CD14-positive monocyte (primary cell): ENCODE measurements at regions not wholly inside any gene's neighbourhood (a gene's known extent, or its start where the extent isn't known, plus 50 kb on each side); places are given as distances from the start of the nearest gene placed in this dataset.

Source experiments
- DNase-seq, 3 donors: peaks; one replicate each; pipeline ENCODE4 v3.0.0-alpha.2; 2011 to 2022
- H2AFZ ChIP-seq: 2 replicates; pipeline ENCODE4 v1.6.0; 2012; ENCODE audit warnings: mild to moderate bottlenecking, low read depth, low read length, inconsistent platforms; ENCODE audit not compliant: insufficient read depth, poor library complexity, severe bottlenecking
- H3K27ac ChIP-seq, 2 donors: 1 replicate in 1 of 2; 2 replicates in 1 of 2; pipeline ENCODE4 v1.5.1; 2012 to 2013; ENCODE audit warnings: low read length in 2 of 2, control low read depth in 1 of 2, inconsistent platforms in 1 of 2, low read depth in 1 of 2, mild to moderate bottlenecking in 1 of 2
- H3K27me3 ChIP-seq, 2 donors: one replicate each; pipeline versions ENCODE4 v1.6.0 to v1.6.1; 2011 to 2013; ENCODE audit warnings: low read length in 2 of 2; ENCODE audit not compliant: control insufficient read depth in 2 of 2, insufficient read depth in 2 of 2
- H3K36me3 ChIP-seq, 2 donors: replicated peaks in 1 of 2; 1 replicate in 1 of 2; 2 replicates in 1 of 2; pipeline versions ENCODE4 v1.5.1 to v1.6.1; 2012 to 2013; ENCODE audit warnings: low read length in 2 of 2, control low read depth in 1 of 2, inconsistent platforms in 1 of 2, mild to moderate bottlenecking in 1 of 2; ENCODE audit not compliant: insufficient read depth in 2 of 2, control insufficient read depth in 1 of 2
- H3K4me1 ChIP-seq, 2 donors: 1 replicate in 1 of 2; 2 replicates in 1 of 2; pipeline versions ENCODE4 v1.5.1 to v1.6.1; 2012 to 2013; ENCODE audit warnings: low read length in 2 of 2, control low read depth in 1 of 2, inconsistent platforms in 1 of 2, mild to moderate bottlenecking in 1 of 2, moderate library complexity in 1 of 2; ENCODE audit not compliant: insufficient read depth in 2 of 2, control insufficient read depth in 1 of 2
- H3K4me2 ChIP-seq: replicated peaks from 2 replicates; pipeline ENCODE3; 2012; ENCODE audit warnings: low read length, moderate library complexity, mild to moderate bottlenecking; ENCODE audit not compliant: poor library complexity, severe bottlenecking; ENCODE audit errors: extremely low read depth
- H3K4me3 ChIP-seq, 3 experiments: fragments of 200-600 bp in 1 of 3; sonication (generic) in 1 of 3; replicated peaks in 1 of 3; 1 replicate in 2 of 3; 2 replicates in 1 of 3; pipeline ENCODE4 v1.5.1; 2011 to 2013; ENCODE audit warnings: low read length in 3 of 3, mild to moderate bottlenecking in 3 of 3, control low read depth in 2 of 3, low read depth in 2 of 3, inconsistent platforms in 1 of 3, moderate library complexity in 1 of 3
- H3K79me2 ChIP-seq: 2 replicates; pipeline ENCODE4 v1.6.0; 2012; ENCODE audit warnings: mild to moderate bottlenecking, control low read depth, inconsistent platforms, low read length, moderate library complexity; ENCODE audit not compliant: insufficient read depth
- H3K9ac ChIP-seq: 2 replicates; pipeline ENCODE4 v1.6.0; 2017; ENCODE audit warnings: low read length, mild to moderate bottlenecking; ENCODE audit not compliant: insufficient read depth, poor library complexity, severe bottlenecking
- H3K9me3 ChIP-seq, 2 donors: replicated peaks in 1 of 2; 1 replicate in 1 of 2; 2 replicates in 1 of 2; pipeline versions ENCODE4 v1.5.1 to v1.6.1; 2012 to 2013; ENCODE audit warnings: low read length in 2 of 2, control low read depth in 1 of 2; ENCODE audit not compliant: control insufficient read depth in 1 of 2, insufficient read depth in 1 of 2
- H4K20me1 ChIP-seq: 2 replicates; pipeline ENCODE4 v1.6.0; 2012; ENCODE audit warnings: mild to moderate bottlenecking, low read length, control low read depth, moderate library complexity; ENCODE audit not compliant: insufficient read depth
- H3K27ac Mint-ChIP-seq, 7 donors: one replicate each; pipeline ENCODE4 v1.8.0; 2020; ENCODE audit warnings: mild to moderate bottlenecking in 7 of 7, mixed read lengths in 7 of 7, moderate library complexity in 6 of 7, inconsistent platforms in 2 of 7
- H3K27me3 Mint-ChIP-seq, 3 donors: one replicate each; pipeline ENCODE4 v1.8.0; 2021 to 2022; ENCODE audit warnings: low read depth in 3 of 3, mild to moderate bottlenecking in 3 of 3, mixed read lengths in 3 of 3, moderate library complexity in 3 of 3, inconsistent platforms in 1 of 3
- H3K36me3 Mint-ChIP-seq, 2 donors: one replicate each; pipeline ENCODE4 v1.8.0; 2020; ENCODE audit warnings: mixed read lengths in 2 of 2, inconsistent platforms in 1 of 2, mild to moderate bottlenecking in 1 of 2
- H3K4me1 Mint-ChIP-seq: one replicate; pipeline ENCODE4 v1.8.0; 2020; ENCODE audit warnings: mild to moderate bottlenecking, mixed read lengths
- H3K4me3 Mint-ChIP-seq, 2 donors: one replicate each; pipeline ENCODE4 v1.8.0; 2020; ENCODE audit warnings: mild to moderate bottlenecking in 2 of 2, mixed read lengths in 2 of 2, moderate library complexity in 1 of 2
- H3K9me3 Mint-ChIP-seq, 7 donors: one replicate each; pipeline ENCODE4 v1.8.0; 2020 to 2022; ENCODE audit warnings: mixed read lengths in 7 of 7, mild to moderate bottlenecking in 6 of 7, moderate library complexity in 6 of 7, inconsistent platforms in 2 of 7
- CTCF ChIP-seq: fragments of 200-600 bp; IDR thresholded peaks from one replicate; pipeline ENCODE4 v1.8.0; 2022; ENCODE audit warnings: antibody characterized with exemption, mild to moderate bottlenecking
- WGBS: methylation state at CpG from one replicate; pipeline ENCODE4 v1.1.5; 2013; ENCODE audit warnings: missing lambda C conversion rate; ENCODE audit not compliant: insufficient coverage; 5-methylcytosine and 5-hydroxymethylcytosine counted together
- intact Hi-C, 2 donors: fragments of 100-400 bp; cut with micrococcal nuclease; formaldehyde crosslinking; loops; one replicate each; pipeline versions ENCODE4 v1.15.0 to v1.15.1; 2023

GRCh38 chr1:193625255-193625654 is 438.8 kb upstream of the B3GALT2 start:
- H3K27ac ChIP-seq: no peak overlapping the region
- H3K4me2 ChIP-seq: no peak overlapping the region
- peaks cover 0 to 6% of the 10 kb centered on the region in 2 donors for H3K4me1 ChIP-seq
- DNase-seq: no peak
- no peak overlapping the region for H2AFZ ChIP-seq
- peak overlapping the region in 1 of 7 donors; percentile 39 for H3K27ac Mint-ChIP-seq
- no peaks in the 10 kb centered on the region for H3K9me3 Mint-ChIP-seq
- peaks cover 11% of the 10 kb centered on the region for H3K4me1 Mint-ChIP-seq
- H3K36me3 Mint-ChIP-seq: no peaks in the 10 kb centered on the region
- H4K20me1 ChIP-seq: no peaks in the 10 kb centered on the region
- H3K4me3 ChIP-seq: no peak overlapping the region
- no peak overlapping the region for H3K9ac ChIP-seq
- H3K9me3 ChIP-seq: no peaks in the 10 kb centered on the region
- no peaks in the 10 kb centered on the region for H3K36me3 ChIP-seq
- intact Hi-C loops: no loop called here
- H3K27me3 Mint-ChIP-seq: peaks cover 0 to 2% (median 0%) of the 10 kb centered on the region in 3 donors
- WGBS: 100% methylated on average over 1 of the region's 4 CpGs
- H3K27me3 ChIP-seq: no peaks in the 10 kb centered on the region
- H3K79me2 ChIP-seq: no peaks in the 10 kb centered on the region
- TF ChIP-seq CTCF: no peak
- no peak overlapping the region for H3K4me3 Mint-ChIP-seq

- Histone ChIP-seq H3K79me2 (no peaks in the 10 kb centered on the region), H3K27me3 (no peaks in the 10 kb centered on the region), H3K36me3 (no peaks in the 10 kb centered on the region), H3K9me3 (no peaks in the 10 kb centered on the region), H3K4me1 (no peaks in the 10 kb centered on the region), H3K9ac (no peak overlapping the region), H3K4me3 (no peak overlapping the region), H2AFZ (no peak overlapping the region), H4K20me1 (no peaks in the 10 kb centered on the region), H3K4me2 (no peak overlapping the region), H3K27ac (no peak overlapping the region)
- H3K4me1 Mint-ChIP-seq: no peaks in the 10 kb centered on the region
- no peaks in the 10 kb centered on the region for H3K36me3 Mint-ChIP-seq
- H3K9me3 Mint-ChIP-seq: peaks cover 0 to 3% (median 0%) of the 10 kb centered on the region in 7 donors
- H3K27ac Mint-ChIP-seq: no peak overlapping the region
- no peak for TF ChIP-seq CTCF
- intact Hi-C loops: no loop called here
- 100% methylated on average over 1 of the region's 2 CpGs for WGBS
- H3K27me3 Mint-ChIP-seq: peaks cover 0 to 1% (median 0%) of the 10 kb centered on the region in 3 donors
- DNase-seq: no peak
- no peak overlapping the region for H3K4me3 Mint-ChIP-seq
Observed at GRCh38 chr1:193619911-193620310, 433.5 kb upstream of the B3GALT2 start.
